MM.1S (cell line): ENCODE measurements at regions not wholly inside any gene's neighbourhood (a gene's known extent, or its start where the extent isn't known, plus 50 kb on each side); places are given as distances from the start of the nearest gene placed in this dataset.

Experiments
- DNase-seq: peaks from one replicate; pipeline ENCODE4 v3.0.0-alpha.2; 2015
- H2AFZ ChIP-seq: fragments of 300-600 bp; sonication (generic); 2 replicates; pipeline ENCODE4 v1.6.0; 2016; ENCODE audit warnings: antibody characterized with exemption, low read length
- H3F3A ChIP-seq: fragments of 300-600 bp; sonication (generic); 2 replicates; pipeline ENCODE4 v1.6.1; 2016; ENCODE audit warnings: mild to moderate bottlenecking, antibody characterized with exemption, low read length, moderate library complexity, mixed read lengths; ENCODE audit not compliant: insufficient read depth
- H3K27ac ChIP-seq: fragments of 300-600 bp; sonication (generic); 2 replicates; pipeline ENCODE4 v1.5.1; 2016; ENCODE audit warnings: mild to moderate bottlenecking, low read length
- H3K27me3 ChIP-seq: fragments of 300-600 bp; sonication (generic); replicated peaks from 2 replicates; pipeline ENCODE4 v1.6.0; 2016; ENCODE audit warnings: low read length; ENCODE audit not compliant: insufficient read depth
- H3K36me3 ChIP-seq: fragments of 300-600 bp; sonication (generic); replicated peaks from 2 replicates; pipeline ENCODE4 v1.6.1; 2016; ENCODE audit warnings: mild to moderate bottlenecking, low read length, mixed read lengths; ENCODE audit not compliant: insufficient read depth
- H3K4me1 ChIP-seq: fragments of 300-600 bp; sonication (generic); 2 replicates; pipeline ENCODE4 v1.6.1; 2016; ENCODE audit warnings: low read length, mixed read lengths
- H3K4me2 ChIP-seq: fragments of 300-600 bp; sonication (generic); 2 replicates; pipeline ENCODE4 v1.6.0; 2016; ENCODE audit warnings: low read depth, low read length
- H3K4me3 ChIP-seq: fragments of 300-600 bp; sonication (generic); 2 replicates; pipeline ENCODE4 v1.5.1; 2016; ENCODE audit warnings: low read length, mixed read lengths
- H3K79me2 ChIP-seq: fragments of 300-600 bp; sonication (generic); 2 replicates; pipeline ENCODE4 v1.6.1; 2016; ENCODE audit warnings: mixed run types, low read length, mixed read lengths
- H3K9ac ChIP-seq: fragments of 300-600 bp; sonication (generic); 2 replicates; pipeline ENCODE4 v1.6.1; 2016; ENCODE audit warnings: low read length, mixed read lengths
- H3K9me2 ChIP-seq: fragments of 300-600 bp; sonication (generic); replicated peaks from 2 replicates; pipeline ENCODE4 v1.6.1; 2016; ENCODE audit warnings: mild to moderate bottlenecking, low read length, mixed read lengths; ENCODE audit not compliant: insufficient read depth
- H3K9me3 ChIP-seq: fragments of 300-600 bp; sonication (generic); replicated peaks from 2 replicates; pipeline ENCODE4 v1.6.1; 2016; ENCODE audit warnings: mild to moderate bottlenecking, low read length, mixed read lengths; ENCODE audit not compliant: insufficient read depth
- H4K20me1 ChIP-seq: fragments of 300-600 bp; sonication (generic); 2 replicates; pipeline ENCODE4 v1.6.1; 2016; ENCODE audit warnings: mild to moderate bottlenecking, low read length, moderate library complexity, mixed read lengths; ENCODE audit not compliant: insufficient read depth
- EZH2 ChIP-seq: fragments of 300-600 bp; sonication (generic); optimal IDR thresholded peaks from 2 replicates; pipeline ENCODE3; 2017; ENCODE audit warnings: low read depth, mild to moderate bottlenecking, antibody characterized with exemption, low read length, mixed read lengths
- EZH2phosphoT487 ChIP-seq: fragments of 300-600 bp; sonication (generic); IDR thresholded peaks from 2 replicates; pipeline ENCODE4 v1.6.1; 2018; ENCODE audit warnings: antibody characterized with exemption, low read length
- TF ChIP-seq, protein P1 (sequence below): fragments of 300-600 bp; sonication (generic); IDR thresholded peaks from 2 replicates; pipeline ENCODE4 v1.5.1; 2016; ENCODE audit warnings: antibody characterized with exemption, low read length, mixed read lengths

DNA sequence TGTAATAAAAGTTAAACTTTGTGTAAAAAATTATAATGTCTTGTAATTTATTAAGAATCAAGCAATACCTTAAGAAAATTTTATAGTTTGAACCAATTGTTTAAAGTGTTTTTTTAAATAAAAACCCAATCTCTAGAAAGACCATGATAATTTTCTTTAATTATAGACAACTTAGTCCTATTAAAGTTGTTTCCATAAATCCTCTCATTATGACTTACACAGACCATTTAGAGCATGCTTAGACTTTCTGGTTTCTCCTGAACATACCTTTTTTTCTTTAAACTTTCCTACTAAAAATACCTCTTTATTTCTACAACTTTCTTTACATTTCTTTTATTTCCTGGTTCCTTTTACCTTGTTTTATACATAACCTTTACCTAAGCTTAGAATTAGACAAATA lies 837.4 kb downstream of the PCDH19 start:
- H3K9me2 ChIP-seq = no peaks in the 10 kb centered on the region
- H3F3A ChIP-seq = no peaks in the 10 kb centered on the region

DNA sequence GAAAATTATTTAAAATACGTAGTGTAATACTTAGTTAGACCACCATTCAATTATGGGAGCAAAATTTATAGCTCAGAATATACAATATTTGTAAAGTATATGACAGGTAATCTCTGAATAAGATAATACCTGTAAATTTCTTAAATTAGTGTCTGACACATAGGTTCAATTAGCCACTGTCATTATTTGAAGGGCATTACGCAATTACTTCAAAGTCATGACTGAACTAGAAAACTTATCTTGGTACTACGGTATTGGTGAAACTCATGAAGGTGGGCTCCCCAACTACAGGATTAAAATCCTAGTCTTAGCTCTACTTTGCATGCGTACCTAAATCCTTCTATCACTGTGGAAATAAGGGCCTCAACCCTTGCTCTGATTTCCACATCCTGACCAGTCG lies 860.7 kb downstream of the PCDH19 start:
- Histone ChIP-seq H3K27me3 (no peaks in the 10 kb centered on the region), H3K9ac (no peak overlapping the region), H4K20me1 (no peaks in the 10 kb centered on the region), H3K4me3 (no peak overlapping the region), H3K4me2 (no peak overlapping the region), H3K9me2 (no peaks in the 10 kb centered on the region), H3K79me2 (no peaks in the 10 kb centered on the region), H3K4me1 (no peaks in the 10 kb centered on the region), H3K27ac (no peak overlapping the region), H3K9me3 (no peaks in the 10 kb centered on the region), H3K36me3 (no peaks in the 10 kb centered on the region), H2AFZ (no peak overlapping the region), H3F3A (no peaks in the 10 kb centered on the region)
- TF ChIP-seq, protein P1, sequence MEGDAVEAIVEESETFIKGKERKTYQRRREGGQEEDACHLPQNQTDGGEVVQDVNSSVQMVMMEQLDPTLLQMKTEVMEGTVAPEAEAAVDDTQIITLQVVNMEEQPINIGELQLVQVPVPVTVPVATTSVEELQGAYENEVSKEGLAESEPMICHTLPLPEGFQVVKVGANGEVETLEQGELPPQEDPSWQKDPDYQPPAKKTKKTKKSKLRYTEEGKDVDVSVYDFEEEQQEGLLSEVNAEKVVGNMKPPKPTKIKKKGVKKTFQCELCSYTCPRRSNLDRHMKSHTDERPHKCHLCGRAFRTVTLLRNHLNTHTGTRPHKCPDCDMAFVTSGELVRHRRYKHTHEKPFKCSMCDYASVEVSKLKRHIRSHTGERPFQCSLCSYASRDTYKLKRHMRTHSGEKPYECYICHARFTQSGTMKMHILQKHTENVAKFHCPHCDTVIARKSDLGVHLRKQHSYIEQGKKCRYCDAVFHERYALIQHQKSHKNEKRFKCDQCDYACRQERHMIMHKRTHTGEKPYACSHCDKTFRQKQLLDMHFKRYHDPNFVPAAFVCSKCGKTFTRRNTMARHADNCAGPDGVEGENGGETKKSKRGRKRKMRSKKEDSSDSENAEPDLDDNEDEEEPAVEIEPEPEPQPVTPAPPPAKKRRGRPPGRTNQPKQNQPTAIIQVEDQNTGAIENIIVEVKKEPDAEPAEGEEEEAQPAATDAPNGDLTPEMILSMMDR = no peak
- TF ChIP-seq EZH2 (no peak), EZH2phosphoT487 (no peak)
- DNase-seq = no peak

More for the DNA sequence above, 837.4 kb downstream of the PCDH19 start:
- DNase-seq = no peak
- Histone ChIP-seq H3K27me3 (no peaks in the 10 kb centered on the region), H2AFZ (no peak overlapping the region), H3K9me3 (no peaks in the 10 kb centered on the region; the same call in 1 of the 2 replicates), H4K20me1 (no peaks in the 10 kb centered on the region), H3K27ac (no peak overlapping the region), H3K9ac (no peak overlapping the region), H3K36me3 (no peaks in the 10 kb centered on the region), H3K4me3 (no peak overlapping the region), H3K79me2 (no peaks in the 10 kb centered on the region), H3K4me2 (no peak overlapping the region), H3K4me1 (no peaks in the 10 kb centered on the region)
- TF ChIP-seq EZH2 (no peak), EZH2phosphoT487 (no peak)
- TF ChIP-seq, protein P1 = no peak

DNA sequence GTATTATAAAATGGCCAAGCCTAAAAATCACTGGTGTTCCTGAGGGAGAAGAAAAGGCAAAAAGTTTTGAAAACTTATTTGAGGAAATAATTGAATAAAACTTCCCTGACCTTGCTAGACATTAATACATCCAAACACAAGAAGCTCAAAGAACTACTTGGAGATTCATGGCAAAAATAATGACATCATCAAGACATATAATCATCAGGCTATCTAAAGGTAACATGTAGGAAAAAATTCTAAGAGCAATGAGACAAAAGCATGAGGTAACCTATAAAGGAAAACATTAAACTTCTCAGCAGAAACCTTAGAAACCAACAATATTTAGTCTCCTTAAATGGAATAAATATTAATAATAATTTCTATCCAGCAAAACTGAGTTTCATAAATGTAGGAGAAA lies 887.6 kb downstream of the PCDH19 start:
- H3K9me3 ChIP-seq = no peaks in the 10 kb centered on the region
- no peak overlapping the region for H3K4me3 ChIP-seq
- no peak overlapping the region for H2AFZ ChIP-seq
- no peaks in the 10 kb centered on the region for H3F3A ChIP-seq
- no peaks in the 10 kb centered on the region for H3K79me2 ChIP-seq
- no peaks in the 10 kb centered on the region for H3K9me2 ChIP-seq
- H3K4me2 ChIP-seq = no peak overlapping the region
- DNase-seq = no peak
- H3K36me3 ChIP-seq = no peaks in the 10 kb centered on the region
- TF ChIP-seq EZH2 (no peak), EZH2phosphoT487 (no peak)
- TF ChIP-seq, protein P1 = no peak
- no peaks in the 10 kb centered on the region for H3K27me3 ChIP-seq
- H3K27ac ChIP-seq = no peak overlapping the region
- H3K4me1 ChIP-seq = no peaks in the 10 kb centered on the region
- no peaks in the 10 kb centered on the region for H4K20me1 ChIP-seq
- H3K9ac ChIP-seq = no peak overlapping the region
